ENCODE measurements at regions not wholly inside any gene's neighbourhood (a gene's known extent, or its start where the extent isn't known, plus 50 kb on each side); places are given as distances from the start of the nearest gene placed in this dataset.
"Not testable (repeated sequence)": the region's sequence is repeated elsewhere in the genome, so short reads cannot be mapped to it uniquely, and the experiment has no call there.

- Histone ChIP-seq H3K27ac (ENCODE audit: low read length) (no peak overlapping the region), H3K9me2 (replicated peaks; ENCODE audit: low read length) (no peaks in the 10 kb centered on the region), H4K20me1 (ENCODE audit: low read length) (no peaks in the 10 kb centered on the region), H3F3A (ENCODE audit: low read length, unreplicated experiment) (no peaks in the 10 kb centered on the region), H3K79me2 (ENCODE audit: low read length) (no peaks in the 10 kb centered on the region), H3K4me1 (ENCODE audit: insufficient read depth, low read length) (no peaks in the 10 kb centered on the region), H3K27me3 (ENCODE audit: low read length) (no peaks in the 10 kb centered on the region), H3K9ac (ENCODE audit: low read length) (no peak overlapping the region), H3K4me3 (ENCODE audit: low read length) (no peak overlapping the region), H3K9me3 (ENCODE audit: low read length) (no peaks in the 10 kb centered on the region), H2AFZ (ENCODE audit: low read length) (no peak overlapping the region), H3K36me3 (ENCODE audit: low read depth, low read length) (no peaks in the 10 kb centered on the region), H3K4me2 (ENCODE audit: low read length) (no peak overlapping the region)
- no peak for TF ChIP-seq EZH2phosphoT487 (IDR thresholded peaks at IDR 0.05; ENCODE audit: borderline replicate concordance, low read length)
- no peak for TF ChIP-seq EZH2 (IDR thresholded peaks at IDR 0.05; ENCODE audit: low read length, unreplicated experiment)
- TF ChIP-seq CTCF (conservative IDR thresholded peaks at IDR 0.05; ENCODE audit: low read depth, low read length) = no peak
- ChIA-PET POLR2A (ENCODE audit: unreplicated experiment) (no interaction called here), CTCF (interaction anchor here (0.6 kb wide), 1 partner anchor 14 kb away, joined by 4 read pairs; no protein-coding TSS in a partner anchor)
- BruUV-seq (replicated peaks) = no TSS peak
- intact Hi-C loops (cut with micrococcal nuclease) = no loop called here
- no peak for DNase-seq
- ATAC-seq = no peak
These were observed 94.7 kb downstream of the PTPRS start for GRCh38 chr19:5245631-5246553.

GRCh38 chr19:5244351-5244750, 96.3 kb downstream of the PTPRS start:
- Histone ChIP-seq H3K4me3 (ENCODE audit: low read length) (no peak overlapping the region), H3F3A (ENCODE audit: low read length, unreplicated experiment) (no peaks in the 10 kb centered on the region), H3K9me3 (ENCODE audit: low read length) (no peaks in the 10 kb centered on the region), H4K20me1 (ENCODE audit: low read length) (no peaks in the 10 kb centered on the region), H3K9ac (ENCODE audit: low read length) (no peak overlapping the region), H3K27me3 (ENCODE audit: low read length) (no peaks in the 10 kb centered on the region), H3K9me2 (replicated peaks; ENCODE audit: low read length) (no peaks in the 10 kb centered on the region), H2AFZ (ENCODE audit: low read length) (no peak overlapping the region), H3K4me2 (ENCODE audit: low read length) (no peak overlapping the region), H3K36me3 (ENCODE audit: low read depth, low read length) (no peaks in the 10 kb centered on the region), H3K27ac (ENCODE audit: low read length) (no peak overlapping the region), H3K79me2 (ENCODE audit: low read length) (no peaks in the 10 kb centered on the region), H3K4me1 (ENCODE audit: insufficient read depth, low read length) (no peaks in the 10 kb centered on the region)
- ATAC-seq = no peak
- no TSS peak for BruUV-seq (replicated peaks)
- POLR2A ChIA-PET (ENCODE audit: unreplicated experiment) = no interaction called here
- CTCF ChIA-PET = no interaction called here
- intact Hi-C loops (cut with micrococcal nuclease) = no loop called here
- DNase-seq = no peak
- TF ChIP-seq CTCF (conservative IDR thresholded peaks at IDR 0.05; ENCODE audit: low read depth, low read length) (no peak), EZH2phosphoT487 (IDR thresholded peaks at IDR 0.05; ENCODE audit: borderline replicate concordance, low read length) (no peak), EZH2 (IDR thresholded peaks at IDR 0.05; ENCODE audit: low read length, unreplicated experiment) (no peak)

- no peaks in the 10 kb centered on the region for H3K79me2 ChIP-seq (ENCODE audit: low read length)
- DNase-seq (no peak), ATAC-seq (no peak)
- no peak overlapping the region for H3K4me3 ChIP-seq (ENCODE audit: low read length)
- H3K27ac ChIP-seq (ENCODE audit: low read length) = no peak overlapping the region
- intact Hi-C loops (cut with micrococcal nuclease) = no loop called here
- CTCF ChIA-PET = no interaction called here
- H4K20me1 ChIP-seq (ENCODE audit: low read length) = no peaks in the 10 kb centered on the region
- H3K9ac ChIP-seq (ENCODE audit: low read length) = no peak overlapping the region
- H3K27me3 ChIP-seq (ENCODE audit: low read length) = no peaks in the 10 kb centered on the region
- no peaks in the 10 kb centered on the region for H3F3A ChIP-seq (ENCODE audit: low read length, unreplicated experiment)
- H2AFZ ChIP-seq (ENCODE audit: low read length) = no peak overlapping the region
- H3K4me2 ChIP-seq (ENCODE audit: low read length) = no peak overlapping the region
- H3K4me1 ChIP-seq (ENCODE audit: insufficient read depth, low read length) = no peaks in the 10 kb centered on the region
- TF ChIP-seq EZH2 (IDR thresholded peaks at IDR 0.05; ENCODE audit: low read length, unreplicated experiment) (no peak), CTCF (conservative IDR thresholded peaks at IDR 0.05; ENCODE audit: low read depth, low read length) (no peak), EZH2phosphoT487 (IDR thresholded peaks at IDR 0.05; ENCODE audit: borderline replicate concordance, low read length) (no peak)
- H3K36me3 ChIP-seq (ENCODE audit: low read depth, low read length) = no peaks in the 10 kb centered on the region
- no peaks in the 10 kb centered on the region for H3K9me3 ChIP-seq (ENCODE audit: low read length)
- no TSS peak for BruUV-seq (replicated peaks)
- H3K9me2 ChIP-seq (replicated peaks; ENCODE audit: low read length) = no peaks in the 10 kb centered on the region
- POLR2A ChIA-PET (ENCODE audit: unreplicated experiment) = no interaction called here
These were observed 96.7 kb downstream of the PTPRS start for GRCh38 chr19:5243878-5244277.

- H3K9me3 ChIP-seq (ENCODE audit: low read length); H3K27ac ChIP-seq (ENCODE audit: low read length); BruUV-seq (replicated peaks); H4K20me1 ChIP-seq (ENCODE audit: low read length); POLR2A ChIA-PET (ENCODE audit: unreplicated experiment); intact Hi-C loops (cut with micrococcal nuclease); CTCF ChIA-PET; H3K4me1 ChIP-seq (ENCODE audit: insufficient read depth, low read length); H3K4me2 ChIP-seq (ENCODE audit: low read length); H3K36me3 ChIP-seq (ENCODE audit: low read depth, low read length); H3K9ac ChIP-seq (ENCODE audit: low read length); ATAC-seq; H2AFZ ChIP-seq (ENCODE audit: low read length); H3K4me3 ChIP-seq (ENCODE audit: low read length); DNase-seq; H3K79me2 ChIP-seq (ENCODE audit: low read length); H3K27me3 ChIP-seq (ENCODE audit: low read length); H3K9me2 ChIP-seq (replicated peaks; ENCODE audit: low read length); H3F3A ChIP-seq (ENCODE audit: low read length, unreplicated experiment): not testable (repeated sequence)
These were observed 98.7 kb downstream of the PTPRS start for GRCh38 chr19:5241896-5242295.

Measured in PC-3 (cell line).